SH-SY5Y (cell line): ENCODE measurements at regions not wholly inside any gene's neighbourhood (a gene's known extent, or its start where the extent isn't known, plus 50 kb on each side); places are given as distances from the start of the nearest gene placed in this dataset.

Experiments
- GATA2 ChIP-seq: IDR thresholded peaks from 2 replicates; pipeline ENCODE4 v1.6.1; 2011; ENCODE audit warnings: mild to moderate bottlenecking, low read depth, low read length
- GATA3 ChIP-seq: IDR thresholded peaks from 2 replicates; pipeline ENCODE4 v1.6.1; 2011; ENCODE audit warnings: low read depth, mild to moderate bottlenecking, low read length, moderate library complexity

DNA sequence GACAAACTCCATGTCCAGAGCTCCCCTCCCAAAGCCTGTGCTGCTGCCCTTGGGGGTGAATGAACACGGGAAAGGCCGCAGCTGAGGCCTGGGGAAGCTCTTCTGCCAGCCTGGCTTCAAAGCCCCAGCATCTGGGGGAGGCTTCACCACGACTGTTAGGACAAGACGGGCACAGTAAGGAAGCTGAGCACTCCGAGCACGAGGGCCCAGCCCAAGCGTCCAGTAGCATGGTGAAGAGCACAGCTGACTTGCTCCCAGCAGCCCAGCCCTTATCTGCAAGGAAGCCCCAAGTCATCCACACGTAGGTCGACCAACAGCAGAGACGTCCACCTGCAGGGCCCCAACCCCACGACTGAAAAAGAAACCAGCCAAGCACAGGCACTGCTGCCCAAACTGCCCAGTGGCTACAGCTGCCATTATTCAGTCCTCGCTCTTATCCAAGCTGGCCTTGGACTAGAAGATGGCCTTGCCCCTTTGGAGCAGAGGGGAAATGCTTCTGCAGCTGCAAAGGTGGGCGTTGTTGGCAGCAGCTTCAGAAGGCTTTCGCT lies 62.5 kb downstream of the SHANK2 start:
- no peak for TF ChIP-seq GATA2
- TF ChIP-seq GATA3: no peak
